ENCODE measurements at regions not wholly inside any gene's neighbourhood (a gene's known extent, or its start where the extent isn't known, plus 50 kb on each side); places are given as distances from the start of the nearest gene placed in this dataset.

DNA sequence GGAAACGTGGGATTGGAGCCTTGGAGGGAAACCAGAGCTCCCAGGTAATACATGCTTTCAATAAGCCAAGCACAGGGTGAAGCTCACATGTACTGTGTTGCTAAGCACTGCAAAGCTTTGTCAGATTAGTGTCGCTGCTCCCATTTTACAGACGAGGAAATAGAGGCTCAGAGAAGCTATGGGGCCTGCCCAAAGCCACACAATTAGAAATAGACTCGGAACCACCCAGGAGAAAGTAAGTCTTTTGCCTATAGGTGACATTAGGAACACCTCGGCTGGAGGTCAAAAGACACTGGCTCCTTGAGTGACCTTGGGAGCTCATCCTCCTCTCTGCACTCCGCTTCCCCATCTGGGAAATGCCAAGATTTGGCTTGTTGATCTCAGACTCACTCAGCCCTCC is 175.6 kb upstream of the ZC3H12A start:
- TF ChIP-seq, protein P1, sequence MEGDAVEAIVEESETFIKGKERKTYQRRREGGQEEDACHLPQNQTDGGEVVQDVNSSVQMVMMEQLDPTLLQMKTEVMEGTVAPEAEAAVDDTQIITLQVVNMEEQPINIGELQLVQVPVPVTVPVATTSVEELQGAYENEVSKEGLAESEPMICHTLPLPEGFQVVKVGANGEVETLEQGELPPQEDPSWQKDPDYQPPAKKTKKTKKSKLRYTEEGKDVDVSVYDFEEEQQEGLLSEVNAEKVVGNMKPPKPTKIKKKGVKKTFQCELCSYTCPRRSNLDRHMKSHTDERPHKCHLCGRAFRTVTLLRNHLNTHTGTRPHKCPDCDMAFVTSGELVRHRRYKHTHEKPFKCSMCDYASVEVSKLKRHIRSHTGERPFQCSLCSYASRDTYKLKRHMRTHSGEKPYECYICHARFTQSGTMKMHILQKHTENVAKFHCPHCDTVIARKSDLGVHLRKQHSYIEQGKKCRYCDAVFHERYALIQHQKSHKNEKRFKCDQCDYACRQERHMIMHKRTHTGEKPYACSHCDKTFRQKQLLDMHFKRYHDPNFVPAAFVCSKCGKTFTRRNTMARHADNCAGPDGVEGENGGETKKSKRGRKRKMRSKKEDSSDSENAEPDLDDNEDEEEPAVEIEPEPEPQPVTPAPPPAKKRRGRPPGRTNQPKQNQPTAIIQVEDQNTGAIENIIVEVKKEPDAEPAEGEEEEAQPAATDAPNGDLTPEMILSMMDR (conservative IDR thresholded peaks at IDR 0.05; ENCODE audit: low read depth, low read length): no peak
- Histone ChIP-seq H3K27me3 (ENCODE audit: insufficient read depth, low read depth) (peaks cover 36% of the 10 kb centered on the region), H3K27ac (no peak overlapping the region), H3K4me1 (ENCODE audit: low read depth, poor library complexity, severe bottlenecking) (no peaks in the 10 kb centered on the region), H4K20me1 (ENCODE audit: insufficient read depth) (no peaks in the 10 kb centered on the region), H3K79me2 (ENCODE audit: insufficient read depth, low read depth) (no peaks in the 10 kb centered on the region), H3K4me3 (IDR thresholded peaks at IDR 0.05; ENCODE audit: insufficient read depth, low read depth, low read length) (no peak overlapping the region), H3K9ac (no peak overlapping the region), H3K4me2 (no peak overlapping the region), H2AFZ (ENCODE audit: low read depth) (no peak overlapping the region), H3K36me3 (ENCODE audit: insufficient read depth) (no peaks in the 10 kb centered on the region)

DNA sequence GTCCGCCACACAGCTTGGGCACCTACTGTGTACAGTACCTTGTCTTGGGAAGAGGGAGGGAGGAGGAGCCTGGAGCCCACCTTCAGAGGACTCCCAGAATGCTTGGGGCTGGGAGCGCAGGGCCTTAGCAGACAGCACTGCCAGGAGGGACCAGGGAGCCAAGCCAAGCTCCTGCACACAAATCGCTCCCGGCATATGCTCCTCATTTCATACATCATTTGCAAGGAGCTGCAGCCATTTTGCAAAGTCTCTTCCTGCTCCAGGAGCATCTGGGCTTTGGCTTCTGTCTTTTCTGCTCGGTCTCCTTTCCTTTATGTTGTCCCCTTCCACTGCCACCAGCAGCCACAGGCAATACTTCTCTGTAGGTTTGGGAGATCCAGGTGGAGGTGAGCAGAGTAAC is 175.2 kb upstream of the ZC3H12A start:
- no peaks in the 10 kb centered on the region for H4K20me1 ChIP-seq (ENCODE audit: insufficient read depth)
- no peak overlapping the region for H3K27ac ChIP-seq
- H3K4me2 ChIP-seq: no peak overlapping the region
- no peak overlapping the region for H3K9ac ChIP-seq
- peaks cover 31% of the 10 kb centered on the region; the same call in 1 of the 2 replicates for H3K27me3 ChIP-seq (ENCODE audit: insufficient read depth, low read depth)
- no peaks in the 10 kb centered on the region for H3K4me1 ChIP-seq (ENCODE audit: low read depth, poor library complexity, severe bottlenecking)
- no peaks in the 10 kb centered on the region for H3K79me2 ChIP-seq (ENCODE audit: insufficient read depth, low read depth)
- TF ChIP-seq, protein P1 (conservative IDR thresholded peaks at IDR 0.05; ENCODE audit: low read depth, low read length): no peak
- H2AFZ ChIP-seq (ENCODE audit: low read depth): no peak overlapping the region
- H3K36me3 ChIP-seq (ENCODE audit: insufficient read depth): no peaks in the 10 kb centered on the region
- no peak overlapping the region for H3K4me3 ChIP-seq (IDR thresholded peaks at IDR 0.05; ENCODE audit: insufficient read depth, low read depth, low read length)

DNA sequence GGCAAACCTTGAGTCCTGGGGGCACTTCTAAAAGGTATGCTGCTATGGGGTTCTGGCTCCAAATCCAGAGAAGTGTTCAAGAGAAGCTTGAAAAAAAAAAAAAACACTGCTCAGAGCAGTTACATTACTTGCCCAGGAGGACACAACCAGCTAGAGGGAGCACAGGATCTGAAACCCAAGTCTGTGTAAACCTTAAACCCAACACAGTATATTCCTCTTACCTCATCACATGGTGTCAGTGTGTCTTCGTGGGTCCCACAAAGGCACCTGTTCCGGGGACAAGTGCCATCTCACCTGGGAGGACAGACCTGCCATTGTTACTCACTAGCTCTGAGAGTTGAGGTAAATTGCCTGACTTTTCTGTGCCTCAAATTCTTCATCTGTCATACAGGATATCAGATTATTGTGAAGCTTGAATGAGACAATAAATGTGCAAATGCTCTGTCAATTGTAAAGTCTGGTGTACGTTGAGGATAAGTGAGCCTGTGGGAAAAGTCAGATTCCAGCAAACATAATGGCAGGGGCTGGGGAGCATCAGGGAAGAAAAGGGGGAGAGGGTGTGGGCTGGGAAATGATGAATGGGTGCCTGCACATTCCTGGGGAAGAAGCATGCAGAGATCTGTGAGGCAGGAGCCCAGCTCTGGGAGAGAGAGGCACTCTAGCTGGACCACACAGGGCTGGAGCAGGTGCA is 170.4 kb upstream of the ZC3H12A start:
- Histone ChIP-seq H4K20me1 (ENCODE audit: insufficient read depth) (no peaks in the 10 kb centered on the region), H3K27me3 (ENCODE audit: insufficient read depth, low read depth) (peaks cover 37% of the 10 kb centered on the region), H3K79me2 (ENCODE audit: insufficient read depth, low read depth) (no peaks in the 10 kb centered on the region), H2AFZ (ENCODE audit: low read depth) (no peak overlapping the region), H3K4me3 (IDR thresholded peaks at IDR 0.05; ENCODE audit: insufficient read depth, low read depth, low read length) (no peak overlapping the region), H3K4me2 (no peak overlapping the region), H3K27ac (no peak overlapping the region), H3K9ac (no peak overlapping the region), H3K36me3 (ENCODE audit: insufficient read depth) (no peaks in the 10 kb centered on the region), H3K4me1 (ENCODE audit: low read depth, poor library complexity, severe bottlenecking) (no peaks in the 10 kb centered on the region)
- TF ChIP-seq, protein P1 (conservative IDR thresholded peaks at IDR 0.05; ENCODE audit: low read depth, low read length): no peak

DNA sequence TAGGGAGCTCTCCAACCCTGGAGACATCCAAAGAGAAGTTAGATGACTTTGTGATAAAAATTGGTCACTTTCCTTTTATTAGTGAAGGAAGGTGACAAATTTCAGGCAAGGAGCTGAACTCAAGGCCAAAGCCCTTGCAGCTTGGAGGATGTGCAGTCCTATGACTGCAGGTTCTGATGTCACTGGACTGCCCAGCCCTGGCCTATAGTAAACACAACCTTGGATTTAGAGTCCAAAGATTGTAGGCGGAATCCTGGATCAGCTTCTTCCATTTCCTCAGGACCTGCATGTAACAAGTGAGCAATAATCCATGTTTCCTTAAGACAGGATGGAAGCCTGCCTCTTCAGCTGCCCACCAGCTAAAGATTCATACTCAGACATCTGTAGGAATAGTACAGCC is 169.3 kb upstream of the ZC3H12A start:
- Histone ChIP-seq H3K4me2 (no peak overlapping the region), H3K4me3 (IDR thresholded peaks at IDR 0.05; ENCODE audit: insufficient read depth, low read depth, low read length) (no peak overlapping the region), H2AFZ (ENCODE audit: low read depth) (no peak overlapping the region), H3K27me3 (ENCODE audit: insufficient read depth, low read depth) (peaks cover 45% of the 10 kb centered on the region), H4K20me1 (ENCODE audit: insufficient read depth) (no peaks in the 10 kb centered on the region), H3K79me2 (ENCODE audit: insufficient read depth, low read depth) (no peaks in the 10 kb centered on the region), H3K9ac (no peak overlapping the region), H3K4me1 (ENCODE audit: low read depth, poor library complexity, severe bottlenecking) (no peaks in the 10 kb centered on the region), H3K36me3 (ENCODE audit: insufficient read depth) (no peaks in the 10 kb centered on the region), H3K27ac (no peak overlapping the region)
- TF ChIP-seq, protein P1 (conservative IDR thresholded peaks at IDR 0.05; ENCODE audit: low read depth, low read length): no peak
